NOMO-1 (cell line): ENCODE measurements at regions not wholly inside any gene's neighbourhood (a gene's known extent, or its start where the extent isn't known, plus 50 kb on each side); places are given as distances from the start of the nearest gene placed in this dataset.
"Not testable (repeated sequence)": the region's sequence is repeated elsewhere in the genome, so short reads cannot be mapped to it uniquely, and the experiment has no call there.

Experiments used
- DNase-seq, 2 experiments: peaks; one replicate each; lab custom pipeline; 2025; ENCODE audit not compliant: unreplicated experiment in 2 of 2; lab: John Stamatoyannopoulos, UW

GRCh38 chr7:85914437-85914836, 727.6 kb upstream of the SEMA3D start:
- DNase-seq, result no peak

GRCh38 chr7:85908051-85908450, 721.2 kb upstream of the SEMA3D start:
- no peak for DNase-seq

GRCh38 chr7:85897967-85898366, 711.1 kb upstream of the SEMA3D start:
- DNase-seq, result no peak

GRCh38 chr7:85896531-85896930, 709.7 kb upstream of the SEMA3D start:
- DNase-seq, result no peak

DNA sequence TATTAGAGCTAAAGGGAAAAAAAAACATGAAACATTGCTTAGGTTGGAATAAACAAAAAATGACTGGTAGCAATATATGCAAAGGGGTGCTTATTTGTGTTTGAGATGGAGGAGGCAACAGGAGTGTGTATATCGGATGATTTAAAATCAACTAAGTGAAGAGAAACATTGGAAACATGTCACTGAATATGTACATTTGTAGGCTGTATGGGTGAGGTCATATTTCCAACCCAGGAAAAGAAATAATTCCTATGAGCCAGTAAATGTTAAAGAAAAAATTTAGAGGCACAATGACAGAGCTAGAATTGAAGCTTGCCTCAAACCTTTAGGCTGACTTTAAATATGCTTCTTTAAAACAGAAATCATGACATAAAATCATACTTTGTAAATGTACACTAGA, 709.0 kb upstream of the SEMA3D start:
- DNase-seq, result no peak

- not testable (repeated sequence) for DNase-seq
Observed at GRCh38 chr7:85891900-85892299, 705.0 kb upstream of the SEMA3D start.

- peak; percentile 34 to 82 for DNase-seq
Observed at GRCh38 chr7:85890244-85890811, 703.5 kb upstream of the SEMA3D start.

DNA sequence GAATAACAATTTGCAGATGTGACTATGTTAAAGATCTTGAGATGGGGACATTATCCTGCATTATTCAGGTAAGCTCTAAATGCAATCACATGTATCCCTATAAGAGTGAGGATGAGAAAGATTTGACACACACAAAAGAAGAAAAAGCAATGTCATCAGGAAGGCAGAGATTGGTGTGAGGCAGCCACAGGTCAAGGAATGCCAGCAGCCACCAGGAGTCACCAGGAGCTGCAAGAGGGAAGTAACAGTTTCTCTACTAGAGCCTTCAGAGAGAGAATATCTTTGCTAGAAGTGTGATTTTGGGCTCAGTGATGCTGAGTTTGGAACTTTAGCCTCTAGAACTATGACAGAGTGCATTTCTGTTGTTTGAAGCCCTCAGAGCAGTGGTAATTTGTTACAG, 700.3 kb upstream of the SEMA3D start:
- DNase-seq, result no peak

DNA sequence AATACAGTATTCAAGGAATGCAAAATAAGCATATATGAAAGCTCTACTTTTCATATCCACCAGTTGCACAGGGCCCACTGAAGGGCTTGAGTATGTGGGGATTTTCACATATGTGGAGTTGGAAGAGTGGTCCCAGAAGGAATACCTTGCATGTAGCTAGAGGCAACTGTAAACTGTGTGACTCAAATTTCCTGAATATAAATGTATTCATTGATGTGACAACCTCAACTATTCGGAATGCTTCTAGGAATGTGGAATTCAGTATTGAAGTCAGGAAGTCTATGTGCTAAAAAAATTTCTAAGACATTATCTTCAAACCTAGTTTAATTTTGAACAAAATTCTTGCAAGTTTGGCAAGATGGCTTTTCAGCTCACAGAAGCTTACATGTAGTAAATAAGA, 695.5 kb upstream of the SEMA3D start:
- DNase-seq, result no peak

- DNase-seq, result no peak
Observed at GRCh38 chr7:85875398-85875797, 688.5 kb upstream of the SEMA3D start.

DNA sequence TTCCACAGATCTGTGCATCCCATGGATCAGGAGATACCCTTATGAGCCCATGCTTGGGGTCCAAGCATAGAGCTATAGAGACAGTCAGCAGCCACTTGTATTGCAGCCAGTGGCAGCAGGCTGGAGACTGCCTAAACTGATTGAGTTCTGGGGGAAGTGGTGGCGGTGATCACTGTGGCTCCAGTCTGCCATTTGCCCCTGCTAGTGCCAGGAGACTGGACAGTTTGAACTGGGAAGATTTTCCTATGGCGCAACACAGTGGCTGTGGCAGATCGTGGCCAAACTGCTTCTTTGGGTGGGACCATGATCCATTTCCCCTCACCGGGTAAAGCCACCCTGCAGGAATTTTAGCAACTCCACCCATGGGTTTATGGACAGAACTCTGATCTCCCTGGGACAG, 679.7 kb upstream of the SEMA3D start:
- DNase-seq, result no peak

GRCh38 chr7:85851571-85852193, 664.8 kb upstream of the SEMA3D start:
- DNase-seq, result peak; percentile 39 to 65

DNA sequence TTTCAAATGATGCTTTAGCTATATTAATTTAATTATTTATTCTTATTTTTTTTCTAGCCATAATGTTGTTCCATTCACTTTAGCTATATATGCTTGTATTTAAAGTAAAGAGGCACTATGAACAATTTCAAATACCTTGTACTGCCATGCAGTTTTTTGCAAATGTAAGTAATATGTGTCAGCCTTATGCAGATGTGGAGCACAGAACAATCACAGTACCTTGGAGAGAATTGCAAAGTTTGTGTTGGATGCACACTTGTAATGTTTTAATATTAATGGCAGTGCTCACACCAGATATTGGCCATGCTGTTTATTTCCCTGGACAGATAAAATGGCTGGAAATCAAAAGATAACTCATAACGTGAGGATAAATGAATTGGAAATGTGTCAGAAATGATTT, 663.5 kb upstream of the SEMA3D start:
- DNase-seq, result no peak

GRCh38 chr7:85840554-85840953, 653.7 kb upstream of the SEMA3D start:
- DNase-seq, result no peak

DNA sequence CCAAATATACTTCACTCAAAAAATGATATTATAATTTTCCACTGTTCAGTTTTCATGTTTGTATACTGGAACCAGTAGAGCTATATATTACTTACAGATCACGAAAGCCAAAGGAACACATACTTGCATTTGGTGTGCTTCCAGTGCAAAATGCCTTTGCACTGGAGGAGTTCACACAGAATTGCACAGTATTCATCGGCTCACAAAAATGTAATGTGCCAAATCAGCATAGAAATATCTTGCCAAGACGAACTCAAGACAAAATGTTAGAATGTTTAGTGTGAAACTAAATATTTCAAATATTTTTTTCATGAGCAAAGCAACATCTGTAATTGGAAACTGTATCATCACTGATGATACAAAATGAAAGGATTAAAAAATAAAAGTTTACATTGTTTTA, 646.2 kb upstream of the SEMA3D start:
- DNase-seq, result no peak

- no peak for DNase-seq
Observed at GRCh38 chr7:85830982-85831381, 644.1 kb upstream of the SEMA3D start.

- peak in 1 of 2 experiments; percentile 22 for DNase-seq
Observed at GRCh38 chr7:85829817-85830432, 643.1 kb upstream of the SEMA3D start.

- DNase-seq, result no peak
Observed at GRCh38 chr7:85829176-85829575, 642.3 kb upstream of the SEMA3D start.

- no peak for DNase-seq
Observed at GRCh38 chr7:85828614-85829013, 641.8 kb upstream of the SEMA3D start.

GRCh38 chr7:85823396-85824080, 636.7 kb upstream of the SEMA3D start:
- DNase-seq, result no peak

- DNase-seq, result no peak
Observed at GRCh38 chr7:85821926-85822325, 635.1 kb upstream of the SEMA3D start.
